Nephron progenitor cell (in vitro differentiated cells): ENCODE measurements at regions not wholly inside any gene's neighbourhood (a gene's known extent, or its start where the extent isn't known, plus 50 kb on each side); places are given as distances from the start of the nearest gene placed in this dataset.

Experiments used
- DNase-seq: peaks from one replicate; pipeline ENCODE4 v3.0.0; 2021
- H3K27ac Mint-ChIP-seq: 2 replicates; pipeline ENCODE4 v1.8.0; 2021; ENCODE audit warnings: mild to moderate bottlenecking, moderate library complexity, mixed read lengths
- H3K27me3 Mint-ChIP-seq: 2 replicates; pipeline ENCODE4 v1.8.0; 2021; ENCODE audit warnings: mild to moderate bottlenecking, low read depth, mixed read lengths; ENCODE audit not compliant: poor library complexity
- H3K36me3 Mint-ChIP-seq: 2 replicates; pipeline ENCODE4 v1.8.0; 2021; ENCODE audit warnings: low read depth, mixed read lengths
- H3K4me1 Mint-ChIP-seq: 2 replicates; pipeline ENCODE4 v1.8.0; 2021; ENCODE audit warnings: mixed read lengths
- H3K4me3 Mint-ChIP-seq: 2 replicates; pipeline ENCODE4 v1.8.0; 2021; ENCODE audit warnings: mild to moderate bottlenecking, moderate library complexity, mixed read lengths
- H3K9me3 Mint-ChIP-seq: 2 replicates; pipeline ENCODE4 v1.8.0; 2021; ENCODE audit warnings: mild to moderate bottlenecking, moderate library complexity, mixed read lengths
- CTCF ChIP-seq: fragments of 200-600 bp; sonication (generic); IDR thresholded peaks from 2 replicates; pipeline ENCODE4 v1.5.0; 2021; ENCODE audit warnings: antibody characterized with exemption

GRCh38 chr2:187943772-187944369 is 347.8 kb upstream of the GULP1 start:
- Mint-ChIP-seq H3K27ac (no peak overlapping the region), H3K4me1 (no peaks in the 10 kb centered on the region), H3K36me3 (no peaks in the 10 kb centered on the region), H3K27me3 (no peaks in the 10 kb centered on the region), H3K4me3 (no peak overlapping the region), H3K9me3 (no peaks in the 10 kb centered on the region)
- DNase-seq, result no peak
- TF ChIP-seq CTCF, result no peak

GRCh38 chr2:187949859-187950258 is 341.8 kb upstream of the GULP1 start:
- Mint-ChIP-seq H3K9me3 (peaks cover 30% of the 10 kb centered on the region), H3K27me3 (peaks cover 5% of the 10 kb centered on the region), H3K4me1 (no peaks in the 10 kb centered on the region), H3K36me3 (no peaks in the 10 kb centered on the region), H3K27ac (no peak overlapping the region), H3K4me3 (no peak overlapping the region)
- no peak for TF ChIP-seq CTCF
- DNase-seq, result no peak

GRCh38 chr2:187951470-187952218 is 340.0 kb upstream of the GULP1 start:
- Mint-ChIP-seq H3K36me3 (no peaks in the 10 kb centered on the region), H3K4me3 (no peak overlapping the region), H3K27me3 (peaks cover 5% of the 10 kb centered on the region), H3K27ac (no peak overlapping the region), H3K9me3 (peaks cover 35% of the 10 kb centered on the region), H3K4me1 (no peaks in the 10 kb centered on the region)
- TF ChIP-seq CTCF, result no peak
- DNase-seq, result no peak

GRCh38 chr2:187956906-187957534 is 334.7 kb upstream of the GULP1 start:
- H3K27ac Mint-ChIP-seq, result no peak overlapping the region
- H3K36me3 Mint-ChIP-seq, result no peaks in the 10 kb centered on the region
- H3K27me3 Mint-ChIP-seq, result no peaks in the 10 kb centered on the region
- TF ChIP-seq CTCF, result no peak
- no peak for DNase-seq
- H3K4me3 Mint-ChIP-seq, result no peak overlapping the region
- H3K9me3 Mint-ChIP-seq, result peaks cover 19% of the 10 kb centered on the region
- H3K4me1 Mint-ChIP-seq, result no peaks in the 10 kb centered on the region

- H3K36me3 Mint-ChIP-seq, result no peaks in the 10 kb centered on the region
- H3K27me3 Mint-ChIP-seq, result no peaks in the 10 kb centered on the region
- no peak overlapping the region for H3K4me3 Mint-ChIP-seq
These were observed 331.9 kb upstream of the GULP1 start for GRCh38 chr2:187959821-187960220.

More at GRCh38 chr2:187959821-187960220, 331.9 kb upstream of the GULP1 start:
- Mint-ChIP-seq H3K4me1 (peaks cover 5% of the 10 kb centered on the region), H3K9me3 (peaks cover 6% of the 10 kb centered on the region), H3K27ac (no peak overlapping the region)
- DNase-seq, result no peak
- no peak for TF ChIP-seq CTCF
